KMS-11 (cell line): ENCODE measurements at regions not wholly inside any gene's neighbourhood (a gene's known extent, or its start where the extent isn't known, plus 50 kb on each side); places are given as distances from the start of the nearest gene placed in this dataset.

Source experiments
- H2AFZ ChIP-seq: fragments of 200-600 bp; sonication (generic); 2 replicates; pipeline ENCODE4 v1.6.1; 2016; ENCODE audit warnings: antibody characterized with exemption, mixed run types, low read depth
- H3K27ac ChIP-seq: fragments of 200-600 bp; sonication (generic); 2 replicates; pipeline ENCODE4 v1.6.1; 2016; ENCODE audit warnings: mild to moderate bottlenecking, mixed run types
- H3K27me3 ChIP-seq: fragments of 200-600 bp; sonication (generic); 2 replicates; pipeline ENCODE4 v1.6.1; 2017; ENCODE audit warnings: mild to moderate bottlenecking, low read depth, mixed run types, moderate library complexity; ENCODE audit not compliant: insufficient read depth
- H3K36me3 ChIP-seq: fragments of 200-600 bp; sonication (generic); 2 replicates; pipeline ENCODE4 v1.6.1; 2017; ENCODE audit warnings: mild to moderate bottlenecking, mixed run types; ENCODE audit not compliant: insufficient read depth
- H3K4me1 ChIP-seq: fragments of 200-600 bp; sonication (generic); 2 replicates; pipeline ENCODE4 v1.6.1; 2016; ENCODE audit warnings: mild to moderate bottlenecking, low read depth, mixed run types; ENCODE audit not compliant: poor library complexity, severe bottlenecking
- H3K4me2 ChIP-seq: fragments of 200-600 bp; sonication (generic); 2 replicates; pipeline ENCODE4 v1.7.0; 2016; ENCODE audit warnings: mild to moderate bottlenecking, mixed run types
- H3K4me3 ChIP-seq: fragments of 200-600 bp; sonication (generic); IDR thresholded peaks from 2 replicates; pipeline ENCODE4 v1.6.1; 2017; ENCODE audit warnings: low read depth, low read length, mixed read lengths; ENCODE audit not compliant: insufficient read depth
- H3K79me2 ChIP-seq: fragments of 200-600 bp; sonication (generic); 2 replicates; pipeline ENCODE4 v1.6.1; 2016; ENCODE audit warnings: low read depth, mixed run types; ENCODE audit not compliant: insufficient read depth
- H3K9ac ChIP-seq: fragments of 200-600 bp; sonication (generic); 2 replicates; pipeline ENCODE4 v1.6.1; 2016; ENCODE audit warnings: mild to moderate bottlenecking, mixed run types
- H4K20me1 ChIP-seq: fragments of 200-600 bp; sonication (generic); 2 replicates; pipeline ENCODE4 v1.6.1; 2016; ENCODE audit warnings: mild to moderate bottlenecking, mixed run types; ENCODE audit not compliant: insufficient read depth
- TF ChIP-seq, protein P1 (sequence below): fragments of 200-600 bp; sonication (generic); conservative IDR thresholded peaks from 2 replicates; pipeline ENCODE4 v1.6.1; 2017; ENCODE audit warnings: low read depth, mild to moderate bottlenecking, antibody characterized with exemption, low read length, moderate library complexity, mixed read lengths

DNA sequence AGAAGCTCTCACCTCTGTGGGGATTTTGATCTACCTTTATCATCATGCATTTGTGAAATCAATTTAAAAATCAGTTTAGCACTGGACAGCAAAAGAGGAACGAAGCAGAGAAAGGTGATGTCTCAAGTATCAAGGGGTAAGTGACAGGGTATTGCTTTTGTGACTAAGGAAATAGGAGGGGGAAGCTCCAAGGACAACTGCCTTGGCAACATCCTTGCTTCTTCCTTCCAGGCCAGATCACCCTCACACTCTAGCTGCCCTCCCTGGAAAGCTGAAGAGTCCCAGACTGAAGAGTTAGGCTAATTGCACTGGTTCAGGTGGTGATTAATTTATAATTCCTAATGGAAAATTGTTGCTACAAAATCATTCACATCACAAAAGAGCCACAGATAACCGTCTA, 859.1 kb upstream of the ACVR2A start:
- TF ChIP-seq, protein P1, sequence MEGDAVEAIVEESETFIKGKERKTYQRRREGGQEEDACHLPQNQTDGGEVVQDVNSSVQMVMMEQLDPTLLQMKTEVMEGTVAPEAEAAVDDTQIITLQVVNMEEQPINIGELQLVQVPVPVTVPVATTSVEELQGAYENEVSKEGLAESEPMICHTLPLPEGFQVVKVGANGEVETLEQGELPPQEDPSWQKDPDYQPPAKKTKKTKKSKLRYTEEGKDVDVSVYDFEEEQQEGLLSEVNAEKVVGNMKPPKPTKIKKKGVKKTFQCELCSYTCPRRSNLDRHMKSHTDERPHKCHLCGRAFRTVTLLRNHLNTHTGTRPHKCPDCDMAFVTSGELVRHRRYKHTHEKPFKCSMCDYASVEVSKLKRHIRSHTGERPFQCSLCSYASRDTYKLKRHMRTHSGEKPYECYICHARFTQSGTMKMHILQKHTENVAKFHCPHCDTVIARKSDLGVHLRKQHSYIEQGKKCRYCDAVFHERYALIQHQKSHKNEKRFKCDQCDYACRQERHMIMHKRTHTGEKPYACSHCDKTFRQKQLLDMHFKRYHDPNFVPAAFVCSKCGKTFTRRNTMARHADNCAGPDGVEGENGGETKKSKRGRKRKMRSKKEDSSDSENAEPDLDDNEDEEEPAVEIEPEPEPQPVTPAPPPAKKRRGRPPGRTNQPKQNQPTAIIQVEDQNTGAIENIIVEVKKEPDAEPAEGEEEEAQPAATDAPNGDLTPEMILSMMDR, result no peak
- no peak overlapping the region for H3K4me3 ChIP-seq
- no peaks in the 10 kb centered on the region for H3K4me1 ChIP-seq
- no peaks in the 10 kb centered on the region for H3K27me3 ChIP-seq
- no peaks in the 10 kb centered on the region for H3K79me2 ChIP-seq
- H2AFZ ChIP-seq, result no peak overlapping the region
- H3K4me2 ChIP-seq, result no peak overlapping the region
- H4K20me1 ChIP-seq, result no peaks in the 10 kb centered on the region
- no peak overlapping the region for H3K9ac ChIP-seq
- H3K36me3 ChIP-seq, result no peaks in the 10 kb centered on the region
- no peak overlapping the region for H3K27ac ChIP-seq

DNA sequence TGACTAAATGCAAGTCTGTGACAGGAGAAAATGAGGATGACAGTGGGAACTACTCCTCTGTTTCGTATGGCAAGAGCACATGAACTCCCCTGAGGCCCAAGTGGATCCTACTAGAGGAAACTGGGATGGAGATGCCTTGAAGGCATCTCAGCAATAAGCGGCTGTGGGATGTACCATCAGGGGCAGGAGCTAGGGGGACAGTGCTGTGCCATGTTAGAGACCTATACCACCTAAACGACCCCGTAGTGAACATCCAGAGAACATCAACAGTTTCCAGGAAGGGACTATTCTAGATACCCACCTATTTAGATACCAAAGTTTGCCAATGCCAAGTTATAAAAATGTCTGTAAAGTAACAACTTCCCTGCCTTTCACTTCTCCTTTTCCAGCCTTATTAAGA, 860.8 kb upstream of the ACVR2A start:
- Histone ChIP-seq H3K36me3 (no peaks in the 10 kb centered on the region), H2AFZ (no peak overlapping the region), H3K79me2 (no peaks in the 10 kb centered on the region), H3K4me3 (no peak overlapping the region), H3K27ac (no peak overlapping the region), H3K27me3 (no peaks in the 10 kb centered on the region), H3K4me1 (no peaks in the 10 kb centered on the region), H4K20me1 (no peaks in the 10 kb centered on the region), H3K9ac (no peak overlapping the region), H3K4me2 (no peak overlapping the region)
- TF ChIP-seq, protein P1, result no peak

DNA sequence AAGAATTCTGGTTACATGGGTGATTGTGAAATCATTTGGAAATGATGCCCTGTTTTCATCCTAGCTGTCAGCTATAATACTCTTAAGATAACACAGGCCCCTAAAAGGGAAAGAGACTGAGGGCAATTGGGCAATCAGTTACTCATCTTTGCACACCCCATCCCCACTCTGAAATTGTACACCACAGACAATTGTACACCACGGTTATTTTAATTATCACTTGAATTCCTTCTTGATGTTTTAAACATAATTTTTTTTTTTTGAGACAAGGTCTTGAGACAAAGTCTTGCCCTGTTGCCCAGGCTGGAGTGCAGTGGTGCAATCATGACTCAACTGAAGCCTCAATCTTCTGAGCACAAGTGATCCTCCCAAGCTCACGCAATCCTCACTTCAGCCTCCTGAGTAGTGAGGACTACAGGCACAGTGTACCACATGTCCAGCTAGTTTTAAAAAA, 862.4 kb upstream of the ACVR2A start:
- Histone ChIP-seq H3K36me3 (no peaks in the 10 kb centered on the region), H3K4me3 (no peak overlapping the region), H4K20me1 (no peaks in the 10 kb centered on the region), H3K4me2 (no peak overlapping the region), H3K27ac (no peak overlapping the region), H3K27me3 (no peaks in the 10 kb centered on the region), H3K79me2 (no peaks in the 10 kb centered on the region), H3K4me1 (no peaks in the 10 kb centered on the region), H2AFZ (no peak overlapping the region), H3K9ac (no peak overlapping the region)
- TF ChIP-seq, protein P1, result no peak

DNA sequence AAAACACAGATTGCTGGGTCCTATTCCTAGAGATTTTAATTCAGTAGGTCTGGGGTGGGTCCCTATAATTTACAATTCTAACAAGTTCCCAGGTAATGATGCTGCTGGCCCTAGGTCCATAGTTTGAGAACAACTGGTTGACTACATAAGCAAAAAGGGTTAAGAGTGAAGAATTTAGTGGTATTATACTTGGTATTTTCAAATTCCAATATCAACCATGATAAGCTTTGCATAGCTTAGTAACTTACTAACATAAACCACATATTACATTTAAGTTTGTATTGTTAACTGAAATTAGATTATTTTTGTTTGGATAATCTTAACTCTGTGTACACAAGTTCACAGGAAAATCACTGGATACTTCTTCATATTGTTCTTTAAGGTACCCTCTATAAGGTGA, 862.9 kb upstream of the ACVR2A start:
- Histone ChIP-seq H2AFZ (no peak overlapping the region), H3K4me1 (no peaks in the 10 kb centered on the region), H3K27ac (no peak overlapping the region), H3K4me3 (no peak overlapping the region), H4K20me1 (no peaks in the 10 kb centered on the region), H3K9ac (no peak overlapping the region), H3K4me2 (no peak overlapping the region), H3K27me3 (no peaks in the 10 kb centered on the region), H3K36me3 (no peaks in the 10 kb centered on the region), H3K79me2 (no peaks in the 10 kb centered on the region)
- TF ChIP-seq, protein P1, result no peak
